ENCODE measurements at regions not wholly inside any gene's neighbourhood (a gene's known extent, or its start where the extent isn't known, plus 50 kb on each side); places are given as distances from the start of the nearest gene placed in this dataset.

DNA sequence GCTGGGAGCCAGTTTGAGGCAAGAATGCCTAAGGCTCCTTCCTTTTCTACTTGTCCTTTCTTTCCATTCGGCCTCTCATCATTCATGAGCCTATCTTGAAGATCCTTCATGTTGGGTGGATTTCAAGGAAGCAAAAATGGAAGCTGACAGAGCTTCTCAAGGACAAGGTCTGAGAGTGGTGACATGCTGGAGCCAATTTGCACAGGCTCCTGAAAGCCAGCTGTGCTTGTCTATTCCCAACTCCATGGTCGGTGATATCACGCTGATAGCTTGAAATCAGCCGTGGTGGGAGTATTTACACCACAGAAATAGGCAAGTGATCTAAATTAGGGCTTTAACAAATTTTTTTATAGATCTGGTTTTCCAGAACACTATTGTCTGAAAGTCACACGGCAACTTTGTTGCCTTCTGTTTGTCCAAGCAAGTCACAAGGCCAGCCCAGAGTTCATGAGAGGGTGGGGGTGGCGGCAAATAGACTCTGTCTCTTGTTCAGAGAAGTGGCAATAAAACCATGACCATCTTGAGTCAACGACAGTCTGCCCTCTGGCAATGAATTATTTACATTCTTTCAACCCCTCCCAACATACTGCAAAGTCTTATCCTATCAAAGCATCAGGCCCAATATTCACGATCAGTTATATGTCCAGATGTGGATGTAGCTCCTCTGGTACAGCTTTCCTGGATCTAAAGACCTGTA is 49.9 kb upstream of the SLC35F5 start (continued):
- no peak for TF ChIP-seq ZNF462 (CRISPR knock-in tag; IDR thresholded peaks at IDR 0.05)
- no peak for TF ChIP-seq ZNF114 (CRISPR knock-in tag; IDR thresholded peaks at IDR 0.05)
